ENCODE measurements at regions not wholly inside any gene's neighbourhood (a gene's known extent, or its start where the extent isn't known, plus 50 kb on each side); places are given as distances from the start of the nearest gene placed in this dataset.

DNA sequence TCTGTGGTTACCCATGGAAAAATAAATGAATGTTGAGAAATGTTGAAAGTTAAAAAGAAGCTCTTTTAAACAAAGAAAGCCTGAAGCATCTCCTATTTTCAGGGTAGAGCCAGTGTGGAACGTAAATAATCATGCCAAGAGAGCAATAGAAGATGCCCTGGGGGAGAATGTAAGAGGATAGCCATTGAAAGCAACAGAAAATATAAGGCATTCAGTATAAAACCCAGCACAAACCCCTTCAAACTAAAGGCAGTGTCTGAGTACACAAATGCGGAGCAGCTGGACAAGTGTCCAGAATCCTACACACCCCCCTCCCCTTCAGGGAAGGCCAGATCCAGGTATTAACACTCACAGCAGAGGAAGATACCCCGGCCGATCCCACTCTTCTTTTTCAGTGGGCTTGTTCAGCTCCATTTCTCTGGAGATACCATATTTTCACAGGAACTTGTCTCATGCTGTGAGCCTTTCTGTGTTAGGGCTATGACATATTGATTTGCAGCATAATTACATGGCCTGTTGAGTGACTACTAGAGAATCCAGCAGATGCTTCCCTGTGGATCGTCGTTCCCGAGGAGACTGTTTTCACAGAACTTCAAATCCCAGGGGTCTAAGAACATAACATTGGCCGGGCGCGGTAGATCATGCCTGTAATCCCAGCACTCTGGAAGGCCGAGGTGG is 101.2 kb downstream of the PLK2 start:
- TF ChIP-seq, protein P1, sequence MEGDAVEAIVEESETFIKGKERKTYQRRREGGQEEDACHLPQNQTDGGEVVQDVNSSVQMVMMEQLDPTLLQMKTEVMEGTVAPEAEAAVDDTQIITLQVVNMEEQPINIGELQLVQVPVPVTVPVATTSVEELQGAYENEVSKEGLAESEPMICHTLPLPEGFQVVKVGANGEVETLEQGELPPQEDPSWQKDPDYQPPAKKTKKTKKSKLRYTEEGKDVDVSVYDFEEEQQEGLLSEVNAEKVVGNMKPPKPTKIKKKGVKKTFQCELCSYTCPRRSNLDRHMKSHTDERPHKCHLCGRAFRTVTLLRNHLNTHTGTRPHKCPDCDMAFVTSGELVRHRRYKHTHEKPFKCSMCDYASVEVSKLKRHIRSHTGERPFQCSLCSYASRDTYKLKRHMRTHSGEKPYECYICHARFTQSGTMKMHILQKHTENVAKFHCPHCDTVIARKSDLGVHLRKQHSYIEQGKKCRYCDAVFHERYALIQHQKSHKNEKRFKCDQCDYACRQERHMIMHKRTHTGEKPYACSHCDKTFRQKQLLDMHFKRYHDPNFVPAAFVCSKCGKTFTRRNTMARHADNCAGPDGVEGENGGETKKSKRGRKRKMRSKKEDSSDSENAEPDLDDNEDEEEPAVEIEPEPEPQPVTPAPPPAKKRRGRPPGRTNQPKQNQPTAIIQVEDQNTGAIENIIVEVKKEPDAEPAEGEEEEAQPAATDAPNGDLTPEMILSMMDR (IDR thresholded peaks at IDR 0.05), result no peak
- no peak for TF ChIP-seq EP300 (IDR thresholded peaks at IDR 0.05)
